K562 (cell line): ENCODE measurements at regions not wholly inside any gene's neighbourhood (a gene's known extent, or its start where the extent isn't known, plus 50 kb on each side); places are given as distances from the start of the nearest gene placed in this dataset.

Experiments
- ARHGAP35 ChIP-seq: fragments of 450-650 bp; IDR thresholded peaks from 2 replicates; pipeline ENCODE4 v1.6.1; 2018; ENCODE audit not compliant: partially characterized antibody
- BRCA1 ChIP-seq, 2 experiments: fragments of 450-650 bp in 1 of 2; sonication (generic) in 1 of 2; formaldehyde crosslinking in 1 of 2; IDR thresholded peaks; 2 replicates each; pipeline versions ENCODE4 v1.5.0 to v1.6.1; 2017 to 2020; ENCODE audit warnings: mild to moderate bottlenecking in 1 of 2, missing genetic modification reagents in 1 of 2
- KLF6 ChIP-seq: fragments of 250-450 bp; sonication (Bioruptor Pico); IDR thresholded peaks from 2 replicates; pipeline ENCODE4 v1.4.0; 2020; ENCODE audit warnings: mild to moderate bottlenecking, moderate library complexity, borderline replicate concordance
- POLR2AphosphoS5 ChIP-seq: IDR thresholded peaks from 2 replicates; pipeline ENCODE4 v1.6.1; 2011; ENCODE audit warnings: mild to moderate bottlenecking, low read depth, low read length, moderate library complexity; ENCODE audit not compliant: control insufficient read depth, insufficient read depth
- TF ChIP-seq, protein P1 (sequence below): sonication (generic); formaldehyde crosslinking; IDR thresholded peaks from 2 replicates; pipeline ENCODE4 v1.8.0; 2022; ENCODE audit warnings: missing genetic modification reagents, mild to moderate bottlenecking, moderate library complexity, borderline replicate concordance
- TF ChIP-seq, protein P2 (sequence below): fragments of 450-650 bp; IDR thresholded peaks from 2 replicates; pipeline ENCODE4 v1.6.1; 2016; ENCODE audit warnings: missing biosample characterization, missing genetic modification characterization
- TF ChIP-seq, protein P3 (sequence below): fragments of 450-650 bp; IDR thresholded peaks from 2 replicates; pipeline ENCODE4 v1.6.1; 2016; ENCODE audit warnings: antibody characterized with exemption

DNA sequence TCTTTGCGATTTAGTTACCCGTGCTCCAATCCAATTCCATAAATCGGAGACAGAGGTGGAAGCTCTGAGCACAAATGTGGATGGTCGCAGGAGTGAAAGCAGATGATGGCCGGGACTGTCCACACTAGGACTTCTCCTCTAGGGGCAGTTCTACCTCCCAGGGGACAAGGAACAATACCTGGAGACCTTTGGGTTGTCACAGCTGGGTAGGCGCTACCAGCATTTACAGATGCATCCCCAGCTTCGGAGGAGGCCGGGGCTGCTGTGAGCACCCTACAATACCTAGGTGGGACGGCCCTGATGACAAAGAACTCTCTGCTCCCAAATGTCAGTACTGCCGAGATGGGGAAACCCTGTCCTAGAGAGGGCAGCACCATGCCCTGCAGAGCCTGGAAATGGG lies 195.9 kb upstream of the CDH4 start (continued):
- TF ChIP-seq, protein P1, sequence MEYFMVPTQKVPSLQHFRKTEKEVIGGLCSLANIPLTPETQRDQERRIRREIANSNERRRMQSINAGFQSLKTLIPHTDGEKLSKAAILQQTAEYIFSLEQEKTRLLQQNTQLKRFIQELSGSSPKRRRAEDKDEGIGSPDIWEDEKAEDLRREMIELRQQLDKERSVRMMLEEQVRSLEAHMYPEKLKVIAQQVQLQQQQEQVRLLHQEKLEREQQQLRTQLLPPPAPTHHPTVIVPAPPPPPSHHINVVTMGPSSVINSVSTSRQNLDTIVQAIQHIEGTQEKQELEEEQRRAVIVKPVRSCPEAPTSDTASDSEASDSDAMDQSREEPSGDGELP (CRISPR knock-in tag), result no peak
- TF ChIP-seq ARHGAP35 (no peak), BRCA1 (IDR thresholded peaks at IDR 0.05) (no peak), BRCA1 (CRISPR knock-in tag; IDR thresholded peaks at IDR 0.05) (no peak), POLR2AphosphoS5 (no peak), KLF6 (no peak)
- TF ChIP-seq, protein P2, sequence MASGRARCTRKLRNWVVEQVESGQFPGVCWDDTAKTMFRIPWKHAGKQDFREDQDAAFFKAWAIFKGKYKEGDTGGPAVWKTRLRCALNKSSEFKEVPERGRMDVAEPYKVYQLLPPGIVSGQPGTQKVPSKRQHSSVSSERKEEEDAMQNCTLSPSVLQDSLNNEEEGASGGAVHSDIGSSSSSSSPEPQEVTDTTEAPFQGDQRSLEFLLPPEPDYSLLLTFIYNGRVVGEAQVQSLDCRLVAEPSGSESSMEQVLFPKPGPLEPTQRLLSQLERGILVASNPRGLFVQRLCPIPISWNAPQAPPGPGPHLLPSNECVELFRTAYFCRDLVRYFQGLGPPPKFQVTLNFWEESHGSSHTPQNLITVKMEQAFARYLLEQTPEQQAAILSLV (tag), result no peak
- TF ChIP-seq, protein P3, sequence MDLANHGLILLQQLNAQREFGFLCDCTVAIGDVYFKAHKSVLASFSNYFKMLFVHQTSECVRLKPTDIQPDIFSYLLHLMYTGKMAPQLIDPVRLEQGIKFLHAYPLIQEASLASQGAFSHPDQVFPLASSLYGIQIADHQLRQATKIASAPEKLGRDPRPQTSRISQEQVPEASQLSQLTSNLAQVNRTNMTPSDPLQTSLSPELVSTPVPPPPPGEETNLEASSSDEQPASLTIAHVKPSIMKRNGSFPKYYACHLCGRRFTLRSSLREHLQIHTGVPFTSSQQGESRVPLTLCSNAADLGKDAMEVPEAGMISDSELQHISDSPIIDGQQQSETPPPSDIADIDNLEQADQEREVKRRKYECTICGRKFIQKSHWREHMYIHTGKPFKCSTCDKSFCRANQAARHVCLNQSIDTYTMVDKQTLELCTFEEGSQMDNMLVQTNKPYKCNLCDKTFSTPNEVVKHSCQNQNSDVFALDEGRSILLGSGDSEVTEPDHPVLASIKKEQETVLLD, result no peak
